Fibroblast of the aortic adventitia (primary cell): ENCODE measurements at regions not wholly inside any gene's neighbourhood (a gene's known extent, or its start where the extent isn't known, plus 50 kb on each side); places are given as distances from the start of the nearest gene placed in this dataset.

Source experiments
- DNase-seq: peaks from one replicate; pipeline ENCODE4 v3.0.0-alpha.2; 2010; ENCODE audit warnings: low read depth
- H3K4me3 ChIP-seq: 2 replicates; pipeline ENCODE4 v1.5.1; 2011; ENCODE audit warnings: low read depth, mild to moderate bottlenecking, control low read depth, low read length, moderate library complexity
- TF ChIP-seq, protein P1 (sequence below): IDR thresholded peaks from 2 replicates; pipeline ENCODE4 v1.5.1; 2011; ENCODE audit warnings: mild to moderate bottlenecking, low read length, control low read depth, inconsistent platforms; ENCODE audit not compliant: insufficient read depth

DNA sequence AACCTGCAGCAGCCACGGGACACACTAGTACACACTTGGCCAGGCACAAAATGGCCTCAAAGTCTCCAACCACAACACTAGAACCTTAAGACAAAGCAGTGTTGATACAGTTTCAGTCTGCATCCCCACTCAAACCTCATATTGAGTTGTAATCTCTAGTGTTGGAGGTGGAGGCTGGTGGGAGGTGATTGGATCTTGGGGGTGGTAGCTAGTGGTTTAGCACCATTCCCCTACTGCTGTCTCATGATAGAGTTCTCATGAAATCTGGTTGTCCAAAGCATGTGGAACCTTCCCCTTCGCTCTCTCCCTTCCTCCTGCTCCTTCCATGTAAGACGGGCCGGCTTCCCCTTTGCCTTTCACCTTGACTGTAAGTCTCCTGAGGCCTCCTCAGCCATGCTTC lies 638.7 kb downstream of the UQCRFS1 start:
- TF ChIP-seq, protein P1, sequence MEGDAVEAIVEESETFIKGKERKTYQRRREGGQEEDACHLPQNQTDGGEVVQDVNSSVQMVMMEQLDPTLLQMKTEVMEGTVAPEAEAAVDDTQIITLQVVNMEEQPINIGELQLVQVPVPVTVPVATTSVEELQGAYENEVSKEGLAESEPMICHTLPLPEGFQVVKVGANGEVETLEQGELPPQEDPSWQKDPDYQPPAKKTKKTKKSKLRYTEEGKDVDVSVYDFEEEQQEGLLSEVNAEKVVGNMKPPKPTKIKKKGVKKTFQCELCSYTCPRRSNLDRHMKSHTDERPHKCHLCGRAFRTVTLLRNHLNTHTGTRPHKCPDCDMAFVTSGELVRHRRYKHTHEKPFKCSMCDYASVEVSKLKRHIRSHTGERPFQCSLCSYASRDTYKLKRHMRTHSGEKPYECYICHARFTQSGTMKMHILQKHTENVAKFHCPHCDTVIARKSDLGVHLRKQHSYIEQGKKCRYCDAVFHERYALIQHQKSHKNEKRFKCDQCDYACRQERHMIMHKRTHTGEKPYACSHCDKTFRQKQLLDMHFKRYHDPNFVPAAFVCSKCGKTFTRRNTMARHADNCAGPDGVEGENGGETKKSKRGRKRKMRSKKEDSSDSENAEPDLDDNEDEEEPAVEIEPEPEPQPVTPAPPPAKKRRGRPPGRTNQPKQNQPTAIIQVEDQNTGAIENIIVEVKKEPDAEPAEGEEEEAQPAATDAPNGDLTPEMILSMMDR = no peak
- no peak for DNase-seq
- H3K4me3 ChIP-seq = no peak overlapping the region

DNA sequence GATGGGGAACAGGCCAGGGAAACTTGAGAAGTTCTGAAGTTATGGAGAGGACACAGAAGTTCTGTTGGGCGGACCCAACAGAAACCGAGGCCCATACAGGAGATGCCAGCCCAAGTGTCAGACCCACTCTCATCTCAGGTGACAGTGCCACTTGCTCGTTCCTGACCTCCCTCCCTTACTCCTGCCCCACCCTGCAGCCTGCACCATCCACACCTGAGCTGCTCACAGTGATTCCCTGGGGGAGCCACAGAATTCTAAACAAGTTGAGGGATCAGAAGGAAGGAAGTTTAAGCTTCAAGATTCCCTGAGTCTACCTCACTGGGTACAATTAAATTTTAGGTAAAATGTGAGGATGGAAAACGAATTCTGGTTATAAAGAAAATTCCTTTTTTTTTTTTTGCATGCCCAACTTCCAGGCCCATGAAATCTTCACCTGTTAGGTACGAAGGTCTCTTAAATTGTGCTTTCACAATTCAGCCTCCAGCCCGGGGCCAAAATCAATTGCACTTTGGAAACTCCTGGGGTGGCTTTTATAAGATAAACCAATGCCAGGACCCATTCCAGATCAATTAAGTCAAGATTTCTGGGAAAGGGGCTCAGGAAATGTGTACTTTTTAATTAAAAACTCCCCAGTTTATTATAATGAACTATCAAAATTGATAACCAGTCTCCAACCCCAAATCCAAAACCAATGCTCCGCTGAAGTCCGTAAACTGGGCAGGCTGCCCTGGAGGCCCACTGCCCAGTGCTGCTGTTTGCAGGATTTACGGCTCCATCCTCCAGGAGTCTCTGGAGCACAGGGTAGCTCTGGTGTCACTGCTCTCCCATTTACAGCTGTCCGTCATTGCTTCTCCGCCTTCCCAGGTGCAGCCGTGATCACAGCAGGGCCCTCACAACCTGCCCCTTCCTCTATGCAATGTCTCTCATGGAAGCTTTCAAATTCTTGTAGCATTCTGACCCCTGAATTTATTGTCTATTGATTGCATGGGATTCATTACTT lies 643.5 kb downstream of the UQCRFS1 start:
- no peak overlapping the region for H3K4me3 ChIP-seq
- no peak for DNase-seq
- TF ChIP-seq, protein P1 = no peak

DNA sequence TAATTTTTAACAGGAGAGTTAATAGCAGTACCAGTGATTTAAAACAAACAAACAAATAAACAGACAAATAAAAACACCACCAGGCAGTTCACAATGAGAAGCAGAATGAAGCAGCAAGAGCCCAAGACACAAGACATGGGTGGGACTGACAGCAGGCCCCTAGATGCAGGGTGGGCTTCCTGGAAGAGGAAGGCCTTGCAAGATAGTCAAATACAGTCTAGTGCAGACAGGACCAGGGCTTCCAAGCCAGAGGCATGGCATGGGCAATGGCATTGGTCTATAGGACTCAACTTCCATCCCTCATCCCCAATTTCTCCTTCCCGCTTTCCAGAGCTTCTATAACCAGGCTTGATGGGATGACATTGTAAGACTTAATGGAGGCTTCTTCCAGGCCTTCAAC lies 645.1 kb downstream of the UQCRFS1 start:
- no peak for DNase-seq
- no peak overlapping the region for H3K4me3 ChIP-seq
- TF ChIP-seq, protein P1 = no peak

DNA sequence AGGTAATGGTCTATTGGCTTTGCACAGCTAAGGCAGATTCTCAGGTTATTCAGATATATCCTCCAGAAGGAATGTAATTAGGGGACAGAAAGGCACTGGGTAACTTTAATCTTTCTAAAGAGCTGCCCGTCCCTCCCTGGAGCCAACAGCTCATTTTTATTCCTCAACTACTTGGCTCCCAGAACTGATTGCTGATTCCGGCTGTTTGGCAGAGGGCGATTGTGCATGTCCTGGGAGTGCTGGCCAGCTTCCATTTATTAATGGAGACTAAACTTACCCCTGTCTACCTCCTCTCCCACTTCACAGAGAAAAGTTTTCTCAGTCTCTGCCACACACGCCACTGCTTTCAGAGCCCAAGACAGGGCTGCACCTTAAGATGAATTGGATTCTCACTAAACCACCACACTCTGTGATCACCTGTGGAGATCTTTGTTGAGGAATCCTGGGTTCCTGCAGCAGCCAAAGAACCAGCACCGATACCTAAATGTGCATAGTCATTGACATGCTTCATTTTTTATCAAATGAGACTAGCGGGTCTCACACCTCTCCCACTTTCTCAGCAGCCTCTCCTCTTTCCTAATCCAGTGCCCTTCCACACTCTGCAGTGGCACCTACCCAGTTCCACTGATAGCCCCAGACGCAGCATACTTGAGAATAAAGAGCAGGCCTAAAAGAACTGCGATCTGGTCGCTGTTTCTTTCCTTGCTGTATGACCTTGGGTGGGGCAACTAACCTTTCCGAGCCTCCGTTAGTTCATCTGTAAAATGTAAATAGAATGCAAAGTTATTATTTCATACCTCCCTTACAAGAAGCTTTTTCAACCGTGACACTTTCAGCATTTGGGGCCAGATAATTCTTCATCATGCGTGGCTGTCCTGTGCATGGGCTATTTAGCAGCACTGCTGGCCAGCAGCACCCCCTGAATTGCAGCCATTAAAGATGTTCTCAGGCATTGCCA lies 648.7 kb downstream of the UQCRFS1 start:
- DNase-seq = no peak
- no peak overlapping the region for H3K4me3 ChIP-seq
- TF ChIP-seq, protein P1 = no peak

DNA sequence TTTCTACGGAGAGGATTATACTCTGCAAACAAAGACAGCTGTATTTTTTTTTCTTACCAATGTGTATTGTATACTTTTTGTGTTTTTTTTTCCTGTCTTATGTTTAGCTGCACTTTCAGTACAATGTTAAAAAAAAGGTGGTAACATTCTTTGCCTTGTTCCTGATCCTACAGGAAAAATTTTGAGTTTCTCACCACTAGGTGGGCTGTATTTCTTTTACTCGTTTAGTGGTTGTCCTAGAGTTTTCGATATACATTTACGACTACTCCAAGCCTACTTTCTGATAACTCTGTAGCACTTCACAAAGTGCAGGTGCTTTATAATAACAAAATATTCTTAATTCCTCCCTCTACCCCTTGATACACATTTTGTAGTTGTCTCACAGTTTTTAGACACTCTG lies 652.2 kb downstream of the UQCRFS1 start:
- DNase-seq = no peak
- TF ChIP-seq, protein P1 = no peak
- no peak overlapping the region for H3K4me3 ChIP-seq

DNA sequence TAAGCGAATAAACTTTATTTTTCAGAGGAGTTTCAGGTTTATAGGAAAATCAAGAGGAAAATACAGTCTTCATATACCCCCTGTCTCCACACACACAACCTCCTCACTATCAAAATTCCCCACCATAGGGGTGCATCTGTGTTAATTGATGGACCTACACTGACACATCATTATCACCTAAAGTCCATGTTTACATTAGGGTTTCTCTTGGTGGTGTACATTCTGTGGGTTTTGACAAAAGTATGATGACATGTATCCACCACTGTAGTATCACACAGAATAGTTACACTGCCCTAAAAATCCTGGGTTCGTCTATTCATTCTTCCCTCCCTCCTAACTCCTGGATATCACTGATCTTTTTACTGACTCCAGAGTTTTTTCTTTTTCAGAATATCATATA lies 654.2 kb downstream of the UQCRFS1 start:
- TF ChIP-seq, protein P1 = no peak
- DNase-seq = no peak
- no peak overlapping the region for H3K4me3 ChIP-seq
